Osteocyte (in vitro differentiated cells): ENCODE measurements at regions not wholly inside any gene's neighbourhood (a gene's known extent, or its start where the extent isn't known, plus 50 kb on each side); places are given as distances from the start of the nearest gene placed in this dataset.

Source experiments
- DNase-seq: peaks from one replicate; pipeline ENCODE4 v3.0.0; 2021; ENCODE audit warnings: mixed read lengths; ENCODE audit not compliant: unreplicated experiment; ENCODE audit errors: extremely low spot score
- H3K27ac Mint-ChIP-seq: one replicate; pipeline ENCODE4 v1.8.0; 2021; ENCODE audit warnings: mild to moderate bottlenecking, mixed read lengths; ENCODE audit not compliant: unreplicated experiment
- H3K27me3 Mint-ChIP-seq: one replicate; pipeline ENCODE4 v1.8.0; 2021; ENCODE audit warnings: mixed read lengths; ENCODE audit not compliant: unreplicated experiment
- H3K36me3 Mint-ChIP-seq: one replicate; pipeline ENCODE4 v1.8.0; 2021; ENCODE audit warnings: mixed read lengths; ENCODE audit not compliant: unreplicated experiment
- H3K4me1 Mint-ChIP-seq: one replicate; pipeline ENCODE4 v1.8.0; 2021; ENCODE audit warnings: mixed read lengths; ENCODE audit not compliant: unreplicated experiment
- H3K4me3 Mint-ChIP-seq: one replicate; pipeline ENCODE4 v1.8.0; 2021; ENCODE audit warnings: mild to moderate bottlenecking, moderate library complexity, mixed read lengths; ENCODE audit not compliant: unreplicated experiment
- H3K9me3 Mint-ChIP-seq: one replicate; pipeline ENCODE4 v1.8.0; 2021; ENCODE audit warnings: mixed read lengths; ENCODE audit not compliant: unreplicated experiment
- CTCF ChIP-seq: fragments of 200-600 bp; sonication (generic); IDR thresholded peaks from 2 replicates; pipeline ENCODE4 v1.5.0; 2021; ENCODE audit warnings: antibody characterized with exemption, mild to moderate bottlenecking, moderate library complexity

- Mint-ChIP-seq H3K27me3 (peaks cover 9% of the 10 kb centered on the region), H3K27ac (no peak overlapping the region), H3K36me3 (no peaks in the 10 kb centered on the region), H3K4me3 (no peak overlapping the region), H3K9me3 (no peaks in the 10 kb centered on the region), H3K4me1 (no peaks in the 10 kb centered on the region)
- TF ChIP-seq CTCF = no peak
- no peak for DNase-seq
Measured at GRCh38 chr1:22328331-22329147, 123.1 kb upstream of the ZBTB40 start.

- no peak for DNase-seq
- Mint-ChIP-seq H3K27ac (no peak overlapping the region), H3K36me3 (no peaks in the 10 kb centered on the region), H3K4me1 (no peaks in the 10 kb centered on the region), H3K9me3 (no peaks in the 10 kb centered on the region), H3K27me3 (peaks cover 15% of the 10 kb centered on the region), H3K4me3 (no peak overlapping the region)
- no peak for TF ChIP-seq CTCF
Measured at GRCh38 chr1:22329148-22329515, 122.5 kb upstream of the ZBTB40 start.

- no peak for TF ChIP-seq CTCF
- no peaks in the 10 kb centered on the region for H3K4me1 Mint-ChIP-seq
- H3K9me3 Mint-ChIP-seq = no peaks in the 10 kb centered on the region
- H3K27ac Mint-ChIP-seq = no peak overlapping the region
- no peak for DNase-seq
- H3K36me3 Mint-ChIP-seq = no peaks in the 10 kb centered on the region
- H3K4me3 Mint-ChIP-seq = no peak overlapping the region
- H3K27me3 Mint-ChIP-seq = peaks cover 24% of the 10 kb centered on the region
Measured at GRCh38 chr1:22330092-22330759, 121.4 kb upstream of the ZBTB40 start.

- no peaks in the 10 kb centered on the region for H3K9me3 Mint-ChIP-seq
- TF ChIP-seq CTCF = no peak
- no peak overlapping the region for H3K4me3 Mint-ChIP-seq
- H3K4me1 Mint-ChIP-seq = no peaks in the 10 kb centered on the region
- H3K36me3 Mint-ChIP-seq = no peaks in the 10 kb centered on the region
- no peak overlapping the region for H3K27ac Mint-ChIP-seq
- H3K27me3 Mint-ChIP-seq = peaks cover 25% of the 10 kb centered on the region
- DNase-seq = no peak
Measured at GRCh38 chr1:22330760-22331119, 120.9 kb upstream of the ZBTB40 start.

GRCh38 chr1:22331618-22332423, 119.8 kb upstream of the ZBTB40 start:
- no peaks in the 10 kb centered on the region for H3K36me3 Mint-ChIP-seq
- no peak for TF ChIP-seq CTCF

More at GRCh38 chr1:22331618-22332423, 119.8 kb upstream of the ZBTB40 start:
- no peaks in the 10 kb centered on the region for H3K9me3 Mint-ChIP-seq
- H3K4me1 Mint-ChIP-seq = no peaks in the 10 kb centered on the region
- peaks cover 25% of the 10 kb centered on the region for H3K27me3 Mint-ChIP-seq
- no peak for DNase-seq
- no peak overlapping the region for H3K4me3 Mint-ChIP-seq
- no peak overlapping the region for H3K27ac Mint-ChIP-seq
